Ishikawa (cell line): ENCODE measurements at regions not wholly inside any gene's neighbourhood (a gene's known extent, or its start where the extent isn't known, plus 50 kb on each side); places are given as distances from the start of the nearest gene placed in this dataset.

Source experiments
- CEBPB ChIP-seq: IDR thresholded peaks from 2 replicates; pipeline ENCODE4 v1.6.1; 2012
- CREB1 ChIP-seq: IDR thresholded peaks from 2 replicates; pipeline ENCODE4 v1.6.1; 2012; ENCODE audit warnings: low read depth
- EGR1 ChIP-seq: IDR thresholded peaks from 2 replicates; pipeline ENCODE4 v1.6.1; 2012
- EP300 ChIP-seq: IDR thresholded peaks from 2 replicates; pipeline ENCODE4 v1.6.1; 2012; ENCODE audit warnings: borderline replicate concordance
- FOXM1 ChIP-seq: IDR thresholded peaks from 2 replicates; pipeline ENCODE4 v1.6.1; 2012; ENCODE audit warnings: low read depth, borderline replicate concordance
- NFIC ChIP-seq: IDR thresholded peaks from 2 replicates; pipeline ENCODE4 v1.6.1; 2012
- RAD21 ChIP-seq: IDR thresholded peaks from 2 replicates; pipeline ENCODE4 v1.6.1; 2012; ENCODE audit warnings: low read depth
- TEAD4 ChIP-seq: IDR thresholded peaks from 2 replicates; pipeline ENCODE4 v1.6.1; 2012
- YY1 ChIP-seq: IDR thresholded peaks from 2 replicates; pipeline ENCODE4 v1.6.1; 2012; ENCODE audit warnings: low read depth
- TF ChIP-seq, protein P1 (sequence below): IDR thresholded peaks from 2 replicates; pipeline ENCODE4 v1.6.1; 2012
- TF ChIP-seq, protein P2 (sequence below): IDR thresholded peaks from 2 replicates; pipeline ENCODE4 v1.6.1; 2012
- TF ChIP-seq, protein P3 (sequence below): IDR thresholded peaks from 2 replicates; pipeline ENCODE4 v1.6.1; 2012; ENCODE audit warnings: low read depth, mild to moderate bottlenecking

DNA sequence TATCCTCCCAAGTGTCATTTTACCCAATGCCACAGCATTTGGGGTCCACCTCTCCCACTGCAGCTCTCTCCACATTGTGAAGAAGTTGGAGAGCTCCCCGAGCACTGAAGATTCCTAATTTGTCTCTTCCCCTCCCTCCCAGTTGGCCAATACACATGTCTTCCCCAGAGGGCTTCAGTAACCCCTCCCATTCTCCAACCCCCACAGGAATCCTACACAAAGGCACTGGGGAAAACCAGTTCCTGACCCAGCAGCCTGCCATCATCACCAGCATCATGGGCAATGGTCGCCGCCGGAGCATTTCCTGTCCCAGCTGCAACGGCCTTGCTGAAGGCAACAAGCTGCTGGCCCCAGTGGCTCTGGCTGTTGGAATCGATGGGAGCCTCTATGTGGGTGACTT, 87.3 kb upstream of the WWC1 start:
- TF ChIP-seq CREB1, result no peak
- TF ChIP-seq RAD21, result no peak
- no peak for TF ChIP-seq EGR1
- no peak for TF ChIP-seq FOXM1
- no peak for TF ChIP-seq EP300
- TF ChIP-seq, protein P1, sequence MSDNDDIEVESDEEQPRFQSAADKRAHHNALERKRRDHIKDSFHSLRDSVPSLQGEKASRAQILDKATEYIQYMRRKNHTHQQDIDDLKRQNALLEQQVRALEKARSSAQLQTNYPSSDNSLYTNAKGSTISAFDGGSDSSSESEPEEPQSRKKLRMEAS, result no peak
- no peak for TF ChIP-seq YY1
- TF ChIP-seq TEAD4, result no peak
- TF ChIP-seq, protein P2, sequence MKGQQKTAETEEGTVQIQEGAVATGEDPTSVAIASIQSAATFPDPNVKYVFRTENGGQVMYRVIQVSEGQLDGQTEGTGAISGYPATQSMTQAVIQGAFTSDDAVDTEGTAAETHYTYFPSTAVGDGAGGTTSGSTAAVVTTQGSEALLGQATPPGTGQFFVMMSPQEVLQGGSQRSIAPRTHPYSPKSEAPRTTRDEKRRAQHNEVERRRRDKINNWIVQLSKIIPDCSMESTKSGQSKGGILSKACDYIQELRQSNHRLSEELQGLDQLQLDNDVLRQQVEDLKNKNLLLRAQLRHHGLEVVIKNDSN, result no peak
- TF ChIP-seq, protein P3, sequence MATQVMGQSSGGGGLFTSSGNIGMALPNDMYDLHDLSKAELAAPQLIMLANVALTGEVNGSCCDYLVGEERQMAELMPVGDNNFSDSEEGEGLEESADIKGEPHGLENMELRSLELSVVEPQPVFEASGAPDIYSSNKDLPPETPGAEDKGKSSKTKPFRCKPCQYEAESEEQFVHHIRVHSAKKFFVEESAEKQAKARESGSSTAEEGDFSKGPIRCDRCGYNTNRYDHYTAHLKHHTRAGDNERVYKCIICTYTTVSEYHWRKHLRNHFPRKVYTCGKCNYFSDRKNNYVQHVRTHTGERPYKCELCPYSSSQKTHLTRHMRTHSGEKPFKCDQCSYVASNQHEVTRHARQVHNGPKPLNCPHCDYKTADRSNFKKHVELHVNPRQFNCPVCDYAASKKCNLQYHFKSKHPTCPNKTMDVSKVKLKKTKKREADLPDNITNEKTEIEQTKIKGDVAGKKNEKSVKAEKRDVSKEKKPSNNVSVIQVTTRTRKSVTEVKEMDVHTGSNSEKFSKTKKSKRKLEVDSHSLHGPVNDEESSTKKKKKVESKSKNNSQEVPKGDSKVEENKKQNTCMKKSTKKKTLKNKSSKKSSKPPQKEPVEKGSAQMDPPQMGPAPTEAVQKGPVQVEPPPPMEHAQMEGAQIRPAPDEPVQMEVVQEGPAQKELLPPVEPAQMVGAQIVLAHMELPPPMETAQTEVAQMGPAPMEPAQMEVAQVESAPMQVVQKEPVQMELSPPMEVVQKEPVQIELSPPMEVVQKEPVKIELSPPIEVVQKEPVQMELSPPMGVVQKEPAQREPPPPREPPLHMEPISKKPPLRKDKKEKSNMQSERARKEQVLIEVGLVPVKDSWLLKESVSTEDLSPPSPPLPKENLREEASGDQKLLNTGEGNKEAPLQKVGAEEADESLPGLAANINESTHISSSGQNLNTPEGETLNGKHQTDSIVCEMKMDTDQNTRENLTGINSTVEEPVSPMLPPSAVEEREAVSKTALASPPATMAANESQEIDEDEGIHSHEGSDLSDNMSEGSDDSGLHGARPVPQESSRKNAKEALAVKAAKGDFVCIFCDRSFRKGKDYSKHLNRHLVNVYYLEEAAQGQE, result no peak
- TF ChIP-seq NFIC, result no peak
- no peak for TF ChIP-seq CEBPB
